GM19438 (cell line): ENCODE measurements at regions not wholly inside any gene's neighbourhood (a gene's known extent, or its start where the extent isn't known, plus 50 kb on each side); places are given as distances from the start of the nearest gene placed in this dataset.
"Not testable (repeated sequence)": the region's sequence is repeated elsewhere in the genome, so short reads cannot be mapped to it uniquely, and the experiment has no call there.

Experiments used
- ATAC-seq: cut with Tn5 transposase; IDR thresholded peaks from one replicate; pipeline ENCODE4 v1.9.1; 2021; ENCODE audit warnings: low read depth; ENCODE audit not compliant: unreplicated experiment

DNA sequence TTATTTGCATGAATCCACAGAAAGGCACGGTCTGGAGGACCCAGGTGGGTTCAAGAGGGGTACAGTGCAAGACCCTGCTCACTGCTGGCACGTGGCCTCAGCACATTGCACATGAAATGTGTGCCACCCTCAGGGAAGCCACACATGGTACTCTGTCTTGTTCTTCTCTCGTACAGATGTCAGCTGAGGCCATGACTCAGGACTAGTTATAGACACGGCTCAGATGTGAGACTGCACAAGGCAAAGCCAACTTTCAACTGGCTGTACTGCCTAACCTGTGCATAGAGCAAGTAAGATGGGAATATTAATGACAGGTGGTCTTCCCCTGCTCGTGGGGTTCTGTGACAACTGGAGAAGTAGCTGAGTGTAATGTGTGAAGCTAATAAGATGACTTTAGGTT, 249.4 kb upstream of the CTBP2 start:
- ATAC-seq: no peak

DNA sequence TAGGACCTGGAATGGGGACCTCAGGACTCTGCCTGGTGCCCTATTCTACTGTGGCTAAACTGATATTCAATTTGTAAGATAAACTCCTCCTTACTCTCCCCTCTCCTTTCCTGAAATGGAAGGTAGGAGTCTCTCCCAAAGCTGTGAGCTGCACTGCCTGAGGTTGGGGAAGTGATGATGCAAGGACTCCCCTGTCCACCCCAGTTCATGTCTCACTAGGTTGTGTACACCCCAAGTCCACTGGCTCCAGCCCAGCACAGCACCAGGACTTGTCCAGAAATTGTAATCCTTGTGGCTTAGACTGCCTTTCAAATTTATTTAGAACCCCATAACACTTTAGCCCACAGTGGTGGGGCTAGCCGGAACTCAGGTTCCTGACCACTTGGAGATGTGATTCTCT, 247.2 kb upstream of the CTBP2 start:
- no peak for ATAC-seq

DNA sequence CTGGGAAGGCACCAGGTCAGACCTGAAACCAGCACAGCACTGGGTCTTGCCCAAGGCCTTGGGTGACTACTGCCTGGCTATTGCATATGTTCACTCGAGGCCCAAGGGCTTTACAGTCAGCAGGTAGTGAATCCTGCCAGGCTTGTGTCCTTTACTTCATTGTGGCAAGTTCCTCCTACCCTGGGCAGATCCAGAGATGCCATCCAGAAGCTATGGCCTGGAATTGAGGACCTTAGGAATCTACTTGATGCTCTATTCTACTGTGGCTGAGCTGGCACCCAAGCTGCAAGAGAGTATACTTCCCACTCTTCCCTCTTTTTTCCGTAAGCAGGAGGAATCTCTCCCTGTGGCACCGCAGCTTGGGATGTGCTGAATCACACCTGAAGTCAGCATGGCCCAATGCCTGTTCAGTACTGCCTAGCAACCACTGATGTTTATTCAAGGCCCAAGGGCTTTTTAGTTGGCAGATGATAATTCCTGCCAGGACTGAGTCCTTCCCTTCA, 246.7 kb upstream of the CTBP2 start:
- no peak for ATAC-seq

DNA sequence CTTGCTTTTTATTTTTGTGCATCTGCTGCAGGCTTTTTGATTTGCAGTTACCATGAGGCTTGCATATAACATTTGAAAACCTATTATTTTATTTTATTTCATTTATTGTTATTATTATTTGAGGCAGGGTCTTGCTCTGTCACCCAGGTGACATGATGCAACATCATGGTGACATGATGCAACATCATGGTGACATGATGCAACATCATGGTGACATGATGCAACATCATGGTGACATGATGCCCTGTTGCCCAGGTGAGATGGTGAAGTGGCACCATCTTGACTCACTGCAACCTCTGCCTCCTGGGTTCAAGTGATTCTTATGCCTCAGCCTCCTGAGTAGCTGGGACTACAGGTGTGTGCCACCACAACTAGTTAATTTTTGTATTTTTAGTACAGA, 244.5 kb upstream of the CTBP2 start:
- not testable (repeated sequence) for ATAC-seq

DNA sequence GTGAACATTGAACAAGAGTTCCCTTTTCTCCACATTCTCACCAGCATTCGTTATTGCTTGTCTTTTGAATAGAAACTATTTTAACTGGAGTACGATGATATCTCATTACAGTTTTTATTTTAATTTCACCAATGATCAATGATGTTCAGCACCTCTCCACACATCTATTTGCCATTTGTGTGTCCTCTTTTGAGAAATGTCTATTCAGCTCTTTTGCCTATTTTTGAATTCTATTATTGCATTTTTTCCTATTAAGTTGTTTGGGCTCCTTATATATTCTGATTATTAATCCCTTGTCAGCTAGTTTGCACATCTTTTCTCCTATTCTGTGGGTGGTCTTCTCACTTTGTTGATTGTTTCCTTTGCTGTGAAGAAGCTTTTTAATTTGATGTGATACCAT, 241.1 kb upstream of the CTBP2 start:
- ATAC-seq: no peak

DNA sequence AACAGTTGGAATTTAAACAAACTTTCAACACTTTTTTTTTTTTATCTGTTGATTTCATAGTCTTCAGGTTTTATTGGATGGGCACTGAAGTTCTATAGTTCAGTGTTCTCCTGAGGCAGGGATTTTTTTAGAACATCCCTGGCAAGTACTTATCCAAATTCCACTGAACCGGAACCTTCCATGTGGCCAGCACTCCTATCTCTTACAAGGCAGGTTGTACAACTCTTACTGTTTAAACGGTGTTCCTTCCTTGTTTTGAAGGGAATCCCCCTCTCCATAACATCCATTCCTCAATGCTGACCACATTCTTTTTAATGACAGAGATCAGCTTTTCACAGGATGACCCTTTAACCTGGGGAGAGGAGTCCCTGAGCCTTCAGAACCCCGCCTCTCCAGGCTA, 238.9 kb upstream of the CTBP2 start:
- no peak for ATAC-seq

DNA sequence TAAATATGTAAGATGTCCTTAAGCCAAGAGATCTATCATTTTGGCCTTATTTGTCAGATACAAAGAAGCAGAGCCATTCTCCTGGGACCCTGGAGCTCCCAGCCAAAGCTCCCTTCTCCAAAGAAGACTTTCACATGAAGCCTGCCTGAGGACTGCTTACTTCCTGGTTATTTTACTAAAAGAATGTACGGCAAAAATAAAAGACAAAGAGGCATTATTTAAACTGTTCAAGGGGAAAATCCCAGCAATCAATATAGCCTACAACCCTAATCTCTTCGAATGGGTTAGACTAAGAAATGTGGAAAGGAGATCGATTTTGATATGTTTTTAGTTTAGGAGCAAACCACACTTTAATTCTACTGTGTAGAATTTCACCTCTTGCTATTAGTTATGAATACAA, 237.9 kb upstream of the CTBP2 start:
- ATAC-seq: no peak

DNA sequence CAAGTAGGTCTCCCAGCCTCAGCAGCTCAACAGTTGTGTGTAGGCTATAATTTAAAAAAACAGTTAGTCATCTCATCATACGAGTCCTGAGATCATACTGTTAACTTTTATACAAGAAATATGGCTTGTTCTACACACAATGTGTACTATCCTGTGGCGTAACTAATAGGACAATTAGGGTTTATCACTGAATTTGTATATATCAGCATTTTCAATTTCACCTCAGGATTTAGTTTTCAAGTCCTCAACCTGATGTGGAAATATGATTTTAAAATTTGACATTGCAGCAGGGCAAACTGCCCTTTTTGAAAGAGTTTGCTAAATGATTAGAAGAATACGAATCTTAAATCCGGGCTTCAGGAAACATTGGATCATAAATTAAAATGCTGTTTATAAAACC, 237.2 kb upstream of the CTBP2 start:
- no peak for ATAC-seq

DNA sequence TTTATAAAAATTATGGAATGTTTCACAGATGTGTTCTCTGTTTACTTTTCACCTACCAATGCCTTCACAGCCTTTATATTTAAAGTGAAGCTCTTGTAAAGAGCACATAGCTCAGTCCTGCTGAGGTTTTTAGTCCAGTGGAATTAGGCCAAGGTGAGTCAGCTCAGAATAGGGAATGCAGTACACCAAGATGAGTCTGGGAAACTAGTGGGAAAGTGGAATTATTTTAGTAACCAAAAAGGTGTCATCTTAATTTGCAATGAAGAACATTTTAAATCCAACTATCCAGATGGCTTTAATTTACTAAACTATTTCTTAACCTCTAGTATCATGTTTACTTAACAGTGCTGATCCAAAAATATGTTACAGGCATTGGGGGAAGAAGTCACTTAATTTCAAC, 236.3 kb upstream of the CTBP2 start:
- no peak for ATAC-seq

DNA sequence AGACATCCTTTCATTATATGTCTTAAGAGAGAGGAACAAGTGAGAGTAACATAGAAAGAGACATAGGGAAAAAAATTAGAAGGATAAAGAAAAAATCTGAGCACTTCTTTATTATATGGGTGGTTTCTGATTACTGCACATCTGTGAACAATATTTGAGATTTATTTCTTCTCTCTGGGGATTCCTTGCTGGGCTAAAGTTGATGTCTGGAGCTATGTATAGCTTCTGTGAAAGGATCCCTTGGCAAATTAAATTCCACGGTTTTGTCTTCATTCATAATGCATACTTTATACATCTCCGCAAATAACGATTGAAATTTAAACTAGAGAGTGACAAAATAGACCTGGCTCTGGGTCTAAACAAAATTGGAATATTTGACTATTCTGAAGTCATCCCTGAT, 232.2 kb upstream of the CTBP2 start:
- ATAC-seq: no peak

DNA sequence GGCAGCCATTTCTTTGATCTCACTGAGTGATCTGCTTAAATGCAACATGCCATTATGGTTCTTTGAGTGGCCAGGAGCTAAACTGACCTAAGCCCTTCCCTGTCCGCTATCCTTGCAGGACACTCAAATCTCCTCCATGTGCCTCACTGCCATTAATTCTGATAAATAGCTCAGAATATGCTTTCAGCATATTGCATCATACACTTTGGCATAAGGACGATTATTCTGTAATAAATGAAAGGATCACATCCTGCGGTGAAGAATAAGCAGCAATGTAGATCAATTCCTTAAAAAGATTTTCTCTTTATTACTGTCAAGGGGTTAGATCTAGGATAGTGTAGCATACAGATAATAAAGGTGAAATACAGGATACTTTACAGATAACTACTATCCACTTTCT, 231.8 kb upstream of the CTBP2 start:
- ATAC-seq: no peak

DNA sequence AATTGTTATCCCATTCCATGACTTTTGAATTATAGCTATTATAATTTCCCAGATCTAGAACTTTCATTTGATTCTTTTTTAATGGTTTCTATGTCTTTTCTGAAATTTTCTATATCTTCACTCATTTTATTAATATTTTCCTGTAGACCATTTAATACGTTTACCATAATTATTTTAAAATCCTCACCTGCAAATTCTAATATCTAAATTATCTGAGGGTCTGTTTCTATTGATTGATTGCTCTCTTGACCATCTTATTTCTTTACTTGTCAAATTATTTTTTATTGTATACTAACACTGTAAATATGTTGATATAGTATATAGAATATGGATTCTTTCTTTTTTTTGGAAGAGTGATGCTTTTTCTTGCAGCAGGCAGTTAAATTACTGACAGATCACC, 229.3 kb upstream of the CTBP2 start:
- ATAC-seq: no peak

DNA sequence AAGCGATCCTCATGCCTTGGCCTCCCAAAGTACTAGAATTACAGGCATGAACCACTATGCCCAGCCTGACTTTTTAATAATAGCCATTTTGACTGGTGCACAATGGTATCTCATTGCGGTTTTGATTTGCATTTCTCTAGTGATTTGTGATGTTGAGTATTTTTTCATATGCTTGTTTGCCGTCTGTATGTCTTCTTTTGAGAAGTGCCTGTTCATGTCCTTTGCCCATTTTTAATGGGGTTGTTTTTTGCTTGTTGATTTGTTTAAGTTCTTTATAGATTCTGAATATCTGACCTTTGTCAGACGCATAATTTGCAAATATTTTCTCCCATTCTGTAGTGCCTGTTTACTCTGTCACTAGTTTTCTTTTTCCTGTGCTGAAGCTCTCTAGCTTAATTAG, 219.2 kb upstream of the CTBP2 start:
- no peak for ATAC-seq

DNA sequence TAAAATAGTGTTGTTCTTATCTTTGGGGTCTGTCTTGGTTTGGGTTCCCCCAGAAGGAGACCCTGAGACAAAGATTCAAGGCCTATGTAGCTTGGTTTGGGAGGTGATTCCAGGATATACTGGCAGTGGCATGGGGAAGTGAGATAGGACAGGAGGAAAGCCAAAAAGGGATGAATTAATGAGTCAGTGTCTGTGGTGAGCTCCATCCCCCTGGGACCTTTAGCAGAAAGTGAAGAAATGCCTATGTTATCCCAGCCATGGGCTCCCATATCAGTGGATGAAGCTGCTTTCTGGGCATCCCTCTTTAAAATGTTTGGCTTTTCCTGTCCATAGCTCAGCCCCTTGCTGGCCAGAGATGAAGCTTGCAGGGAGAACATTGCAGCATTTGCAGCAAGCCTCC, 217.0 kb upstream of the CTBP2 start:
- ATAC-seq: no peak

DNA sequence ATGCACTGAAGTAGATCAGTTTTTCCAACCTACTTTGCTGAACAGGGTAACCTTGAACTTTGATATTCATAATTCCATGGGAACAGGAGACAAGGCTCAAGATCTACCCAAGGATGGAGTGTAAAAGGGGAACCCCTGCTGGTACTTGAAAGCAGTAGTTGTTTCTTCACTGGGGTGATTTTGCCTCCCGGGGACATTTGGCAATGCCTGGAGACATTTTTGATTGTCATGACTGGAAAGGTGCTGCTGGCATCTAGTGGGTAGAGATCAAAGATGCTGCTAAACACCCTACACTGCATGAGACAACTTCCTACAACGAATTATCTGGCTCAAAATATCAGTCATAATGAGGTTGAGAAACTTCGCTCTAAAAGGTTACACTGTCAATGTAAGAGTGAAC, 214.8 kb upstream of the CTBP2 start:
- ATAC-seq: no peak

DNA sequence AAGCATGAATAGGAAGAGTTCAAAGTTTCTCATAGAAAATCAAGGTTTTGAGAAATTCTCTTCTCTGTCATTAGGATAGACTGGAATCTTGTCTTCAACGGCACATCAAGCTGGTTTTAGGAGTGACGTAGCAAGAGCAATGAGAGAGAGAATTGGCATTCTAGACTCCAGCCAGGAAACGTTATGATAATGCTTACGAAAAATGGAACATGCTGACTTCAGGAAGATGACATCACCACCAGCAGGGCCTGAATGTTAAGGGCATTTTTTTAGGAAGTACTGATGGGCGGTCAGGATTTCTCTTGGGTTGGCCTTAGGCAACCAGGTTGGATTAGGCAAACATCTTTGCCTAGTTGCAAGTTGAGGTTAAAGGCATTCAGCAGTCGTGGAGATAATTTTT, 213.2 kb upstream of the CTBP2 start:
- ATAC-seq: no peak

DNA sequence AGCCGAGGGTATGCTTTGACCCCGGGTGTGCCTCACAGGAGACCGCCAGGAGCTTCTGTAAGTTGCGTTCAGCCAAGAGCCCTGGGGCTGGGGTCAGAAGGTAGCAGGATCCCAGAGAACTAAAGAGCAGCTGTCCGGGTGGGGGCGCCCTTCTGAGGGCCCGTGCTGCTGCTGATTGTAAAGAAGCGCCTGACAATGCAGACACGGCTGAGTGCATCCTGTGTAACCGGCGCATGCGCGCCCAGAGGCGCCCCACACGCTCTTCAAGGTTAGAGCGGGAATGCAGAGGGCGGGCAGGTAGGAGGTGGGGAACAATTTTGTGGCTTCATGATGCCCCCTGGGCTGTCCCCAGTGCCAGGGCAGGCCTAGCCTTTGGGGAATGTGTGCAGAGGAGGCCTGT, 210.2 kb upstream of the CTBP2 start:
- no peak for ATAC-seq

DNA sequence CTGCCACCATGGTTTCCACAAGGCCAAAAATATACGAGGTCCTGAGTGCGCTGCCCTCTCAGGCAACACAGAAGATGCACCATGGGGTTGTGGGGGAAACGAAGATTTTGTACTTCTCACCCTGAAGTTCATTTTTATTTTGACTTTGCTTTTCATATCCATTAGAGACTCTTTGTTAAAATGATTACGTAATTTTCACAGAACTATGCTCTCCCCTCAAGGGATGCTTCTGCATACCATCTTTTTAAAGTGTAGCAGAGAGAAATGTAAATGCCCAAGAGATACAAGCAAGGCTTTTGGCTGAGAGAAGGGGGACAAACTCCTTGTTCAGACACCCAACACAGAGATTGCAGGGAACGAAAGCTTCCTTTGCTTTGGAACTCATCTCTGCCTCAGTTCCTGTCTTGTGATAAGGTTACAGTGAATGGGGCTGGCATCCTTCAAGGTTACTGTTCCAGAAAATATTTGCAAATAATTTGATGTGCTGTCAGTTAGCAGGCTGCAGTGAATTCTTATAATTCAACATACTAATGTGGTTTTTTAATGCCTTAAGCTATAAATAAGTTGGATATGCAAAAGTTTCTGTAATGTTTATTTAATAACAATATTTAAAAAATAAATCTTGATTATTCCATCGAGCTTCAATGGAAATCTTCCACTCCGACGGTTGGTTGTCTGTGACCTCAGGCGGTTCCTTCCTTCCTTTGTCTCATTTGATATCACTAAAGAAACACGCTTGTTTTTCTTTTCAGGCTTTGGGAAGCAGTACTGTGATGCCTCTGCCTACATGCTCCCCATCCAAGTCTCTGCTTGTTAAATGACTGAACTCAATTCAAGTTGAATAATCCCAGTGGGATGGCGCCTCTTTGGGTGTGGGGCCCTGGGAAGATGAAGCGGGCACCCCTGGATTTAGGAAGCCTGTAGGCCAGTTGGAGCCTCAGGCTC, 209.3 kb upstream of the CTBP2 start:
- ATAC-seq: no peak

DNA sequence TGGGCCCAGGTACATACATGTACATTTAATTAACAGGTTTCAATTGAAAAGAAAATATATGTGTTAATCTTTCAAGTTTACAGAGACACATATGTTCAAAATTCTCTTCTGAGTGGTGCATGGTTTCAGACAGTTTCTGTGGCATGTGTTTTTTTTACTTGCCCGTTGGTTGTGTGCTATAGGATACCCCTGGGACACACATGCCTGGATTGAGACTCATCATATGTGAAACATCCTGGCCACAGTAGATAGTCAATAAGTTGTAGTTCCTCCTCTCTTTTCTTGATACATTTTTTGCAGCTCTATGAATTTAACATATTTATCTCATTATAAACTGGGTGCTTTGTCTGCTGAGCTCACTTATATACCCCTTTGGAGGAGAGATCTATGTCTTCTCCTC, 207.8 kb upstream of the CTBP2 start:
- no peak for ATAC-seq

DNA sequence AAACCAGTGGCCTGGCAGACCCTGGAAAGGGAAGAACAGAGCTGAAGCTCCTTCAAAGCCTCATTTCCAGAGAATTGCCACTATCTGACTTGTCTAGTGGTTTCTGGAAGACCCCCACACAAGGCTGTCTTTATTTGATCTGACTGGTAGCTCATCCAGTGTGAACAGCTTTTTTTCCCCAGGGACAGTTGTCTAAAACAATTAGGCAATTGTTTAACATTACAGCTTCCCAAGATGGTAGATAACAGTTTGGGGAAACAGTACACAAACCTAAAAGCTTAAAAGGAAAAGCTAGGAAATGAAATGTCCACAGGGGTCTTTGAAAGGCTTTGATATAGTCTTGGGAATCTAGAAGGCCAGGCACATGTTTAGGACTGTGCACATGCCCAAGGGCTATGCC, 203.4 kb upstream of the CTBP2 start:
- ATAC-seq: no peak

DNA sequence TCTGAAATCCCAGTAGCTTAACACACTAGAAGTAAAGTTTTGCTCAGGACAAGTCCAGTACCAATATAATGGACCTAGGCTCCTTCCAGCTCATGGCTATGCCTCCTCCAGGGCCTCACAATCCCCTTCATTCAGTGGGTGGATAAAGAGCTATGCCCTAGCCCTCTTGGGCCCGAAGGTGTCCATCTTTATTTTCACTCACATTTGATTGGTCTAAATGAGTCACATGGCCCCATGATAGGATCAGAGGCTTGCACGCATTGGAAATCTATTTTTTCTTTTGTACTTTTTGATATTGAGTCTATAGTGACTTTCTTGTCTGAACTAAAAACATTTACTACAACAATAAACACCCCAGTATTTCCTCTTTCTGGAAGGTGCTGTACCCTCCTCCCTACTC, 202.6 kb upstream of the CTBP2 start:
- ATAC-seq: no peak

DNA sequence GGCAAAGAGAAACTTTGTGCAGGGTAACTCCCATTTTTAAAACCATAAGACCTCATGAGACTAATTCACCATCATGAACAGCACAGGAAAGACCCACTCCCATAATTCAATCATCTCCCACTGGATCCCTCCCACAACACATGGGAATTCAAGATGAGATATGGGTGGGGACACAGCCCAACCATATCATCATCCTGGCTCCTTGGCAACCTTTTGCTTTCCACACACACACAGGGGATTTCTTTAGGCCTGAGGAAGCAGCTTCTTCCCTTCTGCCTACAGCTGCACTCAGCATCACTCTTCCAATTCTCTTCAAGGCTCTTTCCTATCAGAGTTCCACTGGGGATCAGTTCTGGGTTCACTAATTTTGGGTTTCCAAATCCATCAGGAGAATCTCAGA, 199.0 kb upstream of the CTBP2 start:
- ATAC-seq: no peak

DNA sequence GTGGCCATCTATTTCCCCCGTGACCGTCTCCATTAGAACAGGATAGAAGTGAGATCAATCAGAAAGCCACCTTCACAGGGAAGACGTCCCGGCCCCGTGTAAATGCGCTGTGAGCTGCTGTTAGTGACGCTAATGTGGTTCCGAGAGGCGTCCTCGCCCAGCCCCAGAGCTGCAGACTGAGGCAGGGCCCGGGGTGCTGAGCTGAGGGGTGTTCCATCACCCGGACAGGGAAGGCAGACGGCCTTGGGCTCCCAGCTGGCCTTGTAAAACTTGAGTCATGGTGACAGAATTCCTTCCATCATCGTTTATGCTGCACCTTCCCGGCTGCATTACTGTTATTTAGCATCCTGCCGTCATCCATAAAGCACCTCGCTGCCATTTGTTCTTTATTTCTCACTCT, 195.3 kb upstream of the CTBP2 start:
- no peak for ATAC-seq
